HEK293 (cell line): ENCODE measurements at regions not wholly inside any gene's neighbourhood (a gene's known extent, or its start where the extent isn't known, plus 50 kb on each side); places are given as distances from the start of the nearest gene placed in this dataset.

Experiments used
- CTCF ChIA-PET: fragments of 350-600 bp; formaldehyde crosslinking; extraction: SDS; loops from one replicate; lab custom pipeline; 2021; ENCODE audit warnings: antibody characterized with exemption; lab: Yijun Ruan, JAX
- POLR2A ChIA-PET: fragments of 300-600 bp; formaldehyde crosslinking; extraction: SDS; loops from one replicate; lab custom pipeline; 2020; ENCODE audit warnings: antibody characterized with exemption, inconsistent platforms; lab: Yijun Ruan, JAX
- H3K27ac ChIP-seq: fragments of 200-500 bp; sonication (Bioruptor generic); 2 replicates; pipeline ENCODE4 v1.5.1; 2014; ENCODE audit warnings: low read depth, low read length, control low read depth, inconsistent platforms; ENCODE audit errors: extremely low read depth
- H3K36me3 ChIP-seq, 2 experiments: fragments of 200-500 bp in 1 of 2; sonication (Bioruptor generic) in 1 of 2; 1 replicate in 1 of 2; 2 replicates in 1 of 2; pipeline ENCODE4 v1.5.1; 2014 to 2017; ENCODE audit warnings: inconsistent platforms in 2 of 2, low read length in 2 of 2; ENCODE audit not compliant: control insufficient read depth in 2 of 2, insufficient read depth in 1 of 2
- H3K4me1 ChIP-seq: fragments of 200-500 bp; sonication (Bioruptor generic); 2 replicates; pipeline ENCODE4 v1.5.1; 2014; ENCODE audit warnings: mild to moderate bottlenecking, low read length, inconsistent platforms; ENCODE audit not compliant: control insufficient read depth, insufficient read depth
- H3K4me3 ChIP-seq: 2 replicates; pipeline ENCODE4 v1.5.1; 2011; ENCODE audit warnings: low read depth, mild to moderate bottlenecking, control low read depth, low read length, moderate library complexity
- H3K9me3 ChIP-seq: fragments of 200-500 bp; sonication (Bioruptor generic); 2 replicates; pipeline ENCODE4 v1.5.1; 2014; ENCODE audit warnings: low read depth, low read length, inconsistent platforms; ENCODE audit not compliant: control insufficient read depth, insufficient read depth
- GLI4 ChIP-seq: fragments of 450-650 bp; formaldehyde crosslinking; IDR thresholded peaks from 2 replicates; pipeline ENCODE4 v1.5.1; 2016; ENCODE audit warnings: missing biosample characterization, missing genetic modification characterization
- OSR2 ChIP-seq: fragments of 450-650 bp; formaldehyde crosslinking; IDR thresholded peaks from 2 replicates; pipeline ENCODE4 v1.5.1; 2016; ENCODE audit warnings: missing biosample characterization, missing genetic modification characterization
- OVOL3 ChIP-seq: fragments of 450-650 bp; formaldehyde crosslinking; IDR thresholded peaks from 2 replicates; pipeline ENCODE4 v1.5.1; 2016; ENCODE audit warnings: missing biosample characterization, missing genetic modification characterization
- SETDB1 ChIP-seq: IDR thresholded peaks from one replicate; pipeline ENCODE4 v1.6.1; 2017; ENCODE audit warnings: mild to moderate bottlenecking, low read length, moderate library complexity, mixed read lengths; ENCODE audit not compliant: insufficient read length
- TRIM28 ChIP-seq: IDR thresholded peaks from 2 replicates; pipeline ENCODE4 v1.6.1; 2011; ENCODE audit warnings: low read length, control low read depth, borderline replicate concordance
- ZNF10 ChIP-seq: fragments of 450-650 bp; formaldehyde crosslinking; IDR thresholded peaks from 2 replicates; pipeline ENCODE4 v1.5.1; 2017; ENCODE audit warnings: missing biosample characterization, missing genetic modification characterization
- ZNF121 ChIP-seq: fragments of 450-650 bp; formaldehyde crosslinking; IDR thresholded peaks from 2 replicates; pipeline ENCODE4 v1.5.1; 2016; ENCODE audit warnings: missing biosample characterization, missing genetic modification characterization
- ZNF274 ChIP-seq, 2 experiments: fragments of 200-500 bp in 1 of 2; fragments of 450-650 bp in 1 of 2; sonication (Bioruptor generic) in 1 of 2; formaldehyde crosslinking in 1 of 2; IDR thresholded peaks; 2 replicates each; pipeline versions ENCODE4 v1.5.1 to v1.6.1; 2014 to 2016; ENCODE audit warnings: borderline replicate concordance in 1 of 2, inconsistent platforms in 1 of 2, low read length in 1 of 2, missing biosample characterization in 1 of 2, missing genetic modification characterization in 1 of 2
- ZNF354C ChIP-seq: fragments of 450-650 bp; formaldehyde crosslinking; IDR thresholded peaks from 2 replicates; pipeline ENCODE4 v1.5.1; 2016; ENCODE audit warnings: missing biosample characterization, missing genetic modification characterization, low read depth, borderline replicate concordance
- ZNF366 ChIP-seq: fragments of 450-650 bp; formaldehyde crosslinking; conservative IDR thresholded peaks from 2 replicates; pipeline ENCODE4 v1.5.1; 2016; ENCODE audit warnings: missing biosample characterization, missing genetic modification characterization
- ZNF510 ChIP-seq: fragments of 450-650 bp; formaldehyde crosslinking; IDR thresholded peaks from 2 replicates; pipeline ENCODE4 v1.5.1; 2018; ENCODE audit warnings: mild to moderate bottlenecking, missing genetic modification characterization, missing biosample characterization; ENCODE audit not compliant: insufficient replicate concordance
- ZNF555 ChIP-seq: fragments of 450-650 bp; formaldehyde crosslinking; conservative IDR thresholded peaks from 2 replicates; pipeline ENCODE4 v1.5.1; 2017; ENCODE audit warnings: missing biosample characterization, mild to moderate bottlenecking, missing genetic modification characterization, inconsistent platforms
- ZNF558 ChIP-seq: fragments of 450-650 bp; formaldehyde crosslinking; IDR thresholded peaks from 2 replicates; pipeline ENCODE4 v1.5.1; 2016; ENCODE audit warnings: missing biosample characterization, missing genetic modification characterization
- ZNF777 ChIP-seq: fragments of 450-650 bp; formaldehyde crosslinking; IDR thresholded peaks from 2 replicates; pipeline ENCODE4 v1.5.1; 2017; ENCODE audit warnings: missing biosample characterization, missing genetic modification characterization, borderline replicate concordance
- ZSCAN23 ChIP-seq: fragments of 450-650 bp; formaldehyde crosslinking; IDR thresholded peaks from 2 replicates; pipeline ENCODE4 v1.5.1; 2016; ENCODE audit warnings: missing biosample characterization, missing genetic modification characterization
- TF ChIP-seq, protein P1 (sequence below): fragments of 450-650 bp; formaldehyde crosslinking; IDR thresholded peaks from 2 replicates; pipeline ENCODE4 v1.5.1; 2017; ENCODE audit warnings: missing biosample characterization, missing genetic modification characterization
- TF ChIP-seq, protein P2 (sequence below): fragments of 450-650 bp; formaldehyde crosslinking; IDR thresholded peaks from 2 replicates; pipeline ENCODE4 v1.5.1; 2016; ENCODE audit warnings: missing biosample characterization, missing genetic modification characterization
- TF ChIP-seq, protein P3 (sequence below): fragments of 450-650 bp; formaldehyde crosslinking; conservative IDR thresholded peaks from 2 replicates; pipeline ENCODE4 v1.5.1; 2016; ENCODE audit warnings: low read depth, missing biosample characterization, missing genetic modification characterization
- TF ChIP-seq, protein P4 (sequence below): fragments of 450-650 bp; formaldehyde crosslinking; IDR thresholded peaks from 2 replicates; pipeline ENCODE4 v1.5.1; 2017; ENCODE audit warnings: missing biosample characterization, missing genetic modification characterization

DNA sequence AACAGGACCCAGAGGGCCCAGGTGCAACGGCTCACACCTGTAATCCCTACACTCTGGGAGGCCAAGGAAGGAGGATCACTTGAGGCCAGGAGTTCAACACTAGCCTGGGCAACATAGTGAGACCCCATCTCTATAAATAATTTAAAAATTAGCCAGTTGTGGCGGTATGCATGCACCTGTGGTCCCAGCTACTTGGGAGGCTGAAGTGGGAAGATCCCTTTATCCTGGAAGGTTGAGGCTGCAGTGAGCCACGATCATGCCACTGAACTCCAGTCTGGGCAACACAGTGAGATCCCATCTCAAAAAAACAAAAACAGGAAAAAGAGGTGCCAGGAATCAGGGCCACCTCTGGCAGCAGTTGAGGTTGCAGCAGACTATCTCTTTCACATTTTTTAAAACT lies 85.7 kb upstream of the NUDT7 start:
- no peaks in the 10 kb centered on the region for H3K4me1 ChIP-seq
- no peaks in the 10 kb centered on the region for H3K36me3 ChIP-seq
- H3K27ac ChIP-seq: no peak overlapping the region
- ChIA-PET POLR2A (no interaction called here), CTCF (interaction anchor here (0.6 to 1.4 kb wide), 2 partner anchors 20 to 37 kb away, joined by 3 to 5 read pairs; no protein-coding TSS in a partner anchor)
- TF ChIP-seq, protein P1, sequence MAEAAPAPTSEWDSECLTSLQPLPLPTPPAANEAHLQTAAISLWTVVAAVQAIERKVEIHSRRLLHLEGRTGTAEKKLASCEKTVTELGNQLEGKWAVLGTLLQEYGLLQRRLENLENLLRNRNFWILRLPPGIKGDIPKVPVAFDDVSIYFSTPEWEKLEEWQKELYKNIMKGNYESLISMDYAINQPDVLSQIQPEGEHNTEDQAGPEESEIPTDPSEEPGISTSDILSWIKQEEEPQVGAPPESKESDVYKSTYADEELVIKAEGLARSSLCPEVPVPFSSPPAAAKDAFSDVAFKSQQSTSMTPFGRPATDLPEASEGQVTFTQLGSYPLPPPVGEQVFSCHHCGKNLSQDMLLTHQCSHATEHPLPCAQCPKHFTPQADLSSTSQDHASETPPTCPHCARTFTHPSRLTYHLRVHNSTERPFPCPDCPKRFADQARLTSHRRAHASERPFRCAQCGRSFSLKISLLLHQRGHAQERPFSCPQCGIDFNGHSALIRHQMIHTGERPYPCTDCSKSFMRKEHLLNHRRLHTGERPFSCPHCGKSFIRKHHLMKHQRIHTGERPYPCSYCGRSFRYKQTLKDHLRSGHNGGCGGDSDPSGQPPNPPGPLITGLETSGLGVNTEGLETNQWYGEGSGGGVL (tag by site-specific recombination): no peak
- TF ChIP-seq ZNF777 (tag by site-specific recombination) (no peak), ZNF121 (tag by site-specific recombination) (peak; percentile 74), TRIM28 (no peak), OVOL3 (tag by site-specific recombination) (no peak), SETDB1 (no peak)
- no peak overlapping the region for H3K4me3 ChIP-seq
- H3K9me3 ChIP-seq: no peaks in the 10 kb centered on the region

DNA sequence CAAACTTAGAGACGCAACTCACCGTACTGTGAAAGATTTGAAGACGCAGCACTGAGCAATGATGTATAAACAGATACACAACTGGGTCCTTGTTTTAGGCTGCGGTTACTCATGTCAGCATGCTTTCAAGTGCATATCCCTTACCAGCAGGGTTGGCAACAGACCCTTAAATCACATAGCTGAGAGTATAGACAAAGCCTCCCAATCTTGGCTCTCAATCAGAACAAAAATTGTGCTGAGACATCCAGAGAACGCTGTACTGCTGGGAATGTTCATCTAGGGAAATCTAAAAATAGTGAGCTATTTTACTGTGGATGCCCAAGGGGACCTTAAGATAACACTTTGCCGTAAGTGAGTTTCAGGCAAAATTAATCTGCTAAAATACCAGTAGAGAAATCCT lies 84.4 kb upstream of the NUDT7 start:
- Histone ChIP-seq H3K27ac (no peak overlapping the region), H3K4me3 (no peak overlapping the region), H3K9me3 (no peaks in the 10 kb centered on the region), H3K4me1 (no peaks in the 10 kb centered on the region), H3K36me3 (no peaks in the 10 kb centered on the region)
- TF ChIP-seq ZNF366: no peak
- TF ChIP-seq ZNF121 (tag by site-specific recombination): no peak
- TF ChIP-seq, protein P2, sequence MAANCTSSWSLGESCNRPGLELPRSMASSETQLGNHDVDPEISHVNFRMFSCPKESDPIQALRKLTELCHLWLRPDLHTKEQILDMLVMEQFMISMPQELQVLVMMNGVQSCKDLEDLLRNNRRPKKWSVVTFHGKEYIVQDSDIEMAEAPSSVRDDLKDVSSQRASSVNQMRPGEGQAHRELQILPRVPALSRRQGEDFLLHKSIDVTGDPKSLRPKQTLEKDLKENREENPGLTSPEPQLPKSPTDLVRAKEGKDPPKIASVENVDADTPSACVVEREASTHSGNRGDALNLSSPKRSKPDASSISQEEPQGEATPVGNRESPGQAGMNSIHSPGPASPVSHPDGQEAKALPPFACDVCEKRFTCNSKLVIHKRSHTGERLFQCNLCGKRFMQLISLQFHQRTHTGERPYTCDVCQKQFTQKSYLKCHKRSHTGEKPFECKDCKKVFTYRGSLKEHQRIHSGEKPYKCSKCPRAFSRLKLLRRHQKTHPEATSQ: no peak
- no peak for TF ChIP-seq ZNF354C (tag by site-specific recombination)
- TF ChIP-seq, protein P3, sequence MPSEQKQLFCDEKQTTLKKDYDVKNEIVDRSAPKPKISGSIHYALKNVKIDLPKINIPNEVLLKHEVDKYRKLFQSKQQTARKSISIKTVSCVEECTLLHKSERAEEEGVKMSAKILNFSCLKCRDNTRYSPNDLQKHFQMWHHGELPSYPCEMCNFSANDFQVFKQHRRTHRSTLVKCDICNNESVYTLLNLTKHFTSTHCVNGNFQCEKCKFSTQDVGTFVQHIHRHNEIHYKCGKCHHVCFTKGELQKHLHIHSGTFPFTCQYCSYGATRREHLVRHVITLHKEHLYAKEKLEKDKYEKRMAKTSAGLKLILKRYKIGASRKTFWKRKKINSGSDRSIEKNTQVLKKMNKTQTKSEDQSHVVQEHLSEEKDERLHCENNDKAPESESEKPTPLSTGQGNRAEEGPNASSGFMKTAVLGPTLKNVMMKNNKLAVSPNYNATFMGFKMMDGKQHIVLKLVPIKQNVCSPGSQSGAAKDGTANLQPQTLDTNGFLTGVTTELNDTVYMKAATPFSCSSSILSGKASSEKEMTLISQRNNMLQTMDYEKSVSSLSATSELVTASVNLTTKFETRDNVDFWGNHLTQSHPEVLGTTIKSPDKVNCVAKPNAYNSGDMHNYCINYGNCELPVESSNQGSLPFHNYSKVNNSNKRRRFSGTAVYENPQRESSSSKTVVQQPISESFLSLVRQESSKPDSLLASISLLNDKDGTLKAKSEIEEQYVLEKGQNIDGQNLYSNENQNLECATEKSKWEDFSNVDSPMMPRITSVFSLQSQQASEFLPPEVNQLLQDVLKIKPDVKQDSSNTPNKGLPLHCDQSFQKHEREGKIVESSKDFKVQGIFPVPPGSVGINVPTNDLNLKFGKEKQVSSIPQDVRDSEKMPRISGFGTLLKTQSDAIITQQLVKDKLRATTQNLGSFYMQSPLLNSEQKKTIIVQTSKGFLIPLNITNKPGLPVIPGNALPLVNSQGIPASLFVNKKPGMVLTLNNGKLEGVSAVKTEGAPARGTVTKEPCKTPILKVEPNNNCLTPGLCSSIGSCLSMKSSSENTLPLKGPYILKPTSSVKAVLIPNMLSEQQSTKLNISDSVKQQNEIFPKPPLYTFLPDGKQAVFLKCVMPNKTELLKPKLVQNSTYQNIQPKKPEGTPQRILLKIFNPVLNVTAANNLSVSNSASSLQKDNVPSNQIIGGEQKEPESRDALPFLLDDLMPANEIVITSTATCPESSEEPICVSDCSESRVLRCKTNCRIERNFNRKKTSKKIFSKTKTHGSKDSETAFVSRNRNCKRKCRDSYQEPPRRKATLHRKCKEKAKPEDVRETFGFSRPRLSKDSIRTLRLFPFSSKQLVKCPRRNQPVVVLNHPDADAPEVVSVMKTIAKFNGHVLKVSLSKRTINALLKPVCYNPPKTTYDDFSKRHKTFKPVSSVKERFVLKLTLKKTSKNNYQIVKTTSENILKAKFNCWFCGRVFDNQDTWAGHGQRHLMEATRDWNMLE: no peak
- TF ChIP-seq GLI4 (tag by site-specific recombination): no peak
- TF ChIP-seq ZNF10 (tag by site-specific recombination): no peak
- no peak for TF ChIP-seq ZNF777 (tag by site-specific recombination)
- TF ChIP-seq ZNF558 (tag by site-specific recombination): no peak
- no peak for TF ChIP-seq ZNF510 (tag by site-specific recombination)
- TF ChIP-seq ZNF274 (IDR thresholded peaks at IDR 0.05; ENCODE audit: low read length): no peak
- TF ChIP-seq ZNF274 (tag by site-specific recombination; IDR thresholded peaks at IDR 0.05; ENCODE audit: borderline replicate concordance): no peak
- no peak for TF ChIP-seq ZNF555 (tag by site-specific recombination)
- no peak for TF ChIP-seq ZSCAN23 (tag by site-specific recombination)
- no peak for TF ChIP-seq OSR2 (tag by site-specific recombination)
- TF ChIP-seq, protein P4, sequence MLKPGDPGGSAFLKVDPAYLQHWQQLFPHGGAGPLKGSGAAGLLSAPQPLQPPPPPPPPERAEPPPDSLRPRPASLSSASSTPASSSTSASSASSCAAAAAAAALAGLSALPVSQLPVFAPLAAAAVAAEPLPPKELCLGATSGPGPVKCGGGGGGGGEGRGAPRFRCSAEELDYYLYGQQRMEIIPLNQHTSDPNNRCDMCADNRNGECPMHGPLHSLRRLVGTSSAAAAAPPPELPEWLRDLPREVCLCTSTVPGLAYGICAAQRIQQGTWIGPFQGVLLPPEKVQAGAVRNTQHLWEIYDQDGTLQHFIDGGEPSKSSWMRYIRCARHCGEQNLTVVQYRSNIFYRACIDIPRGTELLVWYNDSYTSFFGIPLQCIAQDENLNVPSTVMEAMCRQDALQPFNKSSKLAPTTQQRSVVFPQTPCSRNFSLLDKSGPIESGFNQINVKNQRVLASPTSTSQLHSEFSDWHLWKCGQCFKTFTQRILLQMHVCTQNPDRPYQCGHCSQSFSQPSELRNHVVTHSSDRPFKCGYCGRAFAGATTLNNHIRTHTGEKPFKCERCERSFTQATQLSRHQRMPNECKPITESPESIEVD: no peak
- ChIA-PET CTCF (interaction anchor here (1.4 kb wide), 1 partner anchor 39 kb away, joined by 5 read pairs; no protein-coding TSS in a partner anchor), POLR2A (no interaction called here)
